DND-41 (cell line): ENCODE measurements at regions not wholly inside any gene's neighbourhood (a gene's known extent, or its start where the extent isn't known, plus 50 kb on each side); places are given as distances from the start of the nearest gene placed in this dataset.

Source experiments
- EZH2 ChIP-seq: IDR thresholded peaks from 3 replicates; pipeline ENCODE4 v1.6.1; 2012; ENCODE audit warnings: borderline replicate concordance, low read depth, mild to moderate bottlenecking, moderate library complexity, low read length, inconsistent platforms; ENCODE audit not compliant: severe bottlenecking
- TF ChIP-seq, protein P1 (sequence below): IDR thresholded peaks from 2 replicates; pipeline ENCODE4 v1.5.1; 2012; ENCODE audit warnings: borderline replicate concordance, low read length, moderate library complexity, mild to moderate bottlenecking; ENCODE audit not compliant: poor library complexity, severe bottlenecking; ENCODE audit errors: extremely low read depth

GRCh38 chr9:18154661-18155060 lies 319.3 kb upstream of the ADAMTSL1 start:
- TF ChIP-seq, protein P1, sequence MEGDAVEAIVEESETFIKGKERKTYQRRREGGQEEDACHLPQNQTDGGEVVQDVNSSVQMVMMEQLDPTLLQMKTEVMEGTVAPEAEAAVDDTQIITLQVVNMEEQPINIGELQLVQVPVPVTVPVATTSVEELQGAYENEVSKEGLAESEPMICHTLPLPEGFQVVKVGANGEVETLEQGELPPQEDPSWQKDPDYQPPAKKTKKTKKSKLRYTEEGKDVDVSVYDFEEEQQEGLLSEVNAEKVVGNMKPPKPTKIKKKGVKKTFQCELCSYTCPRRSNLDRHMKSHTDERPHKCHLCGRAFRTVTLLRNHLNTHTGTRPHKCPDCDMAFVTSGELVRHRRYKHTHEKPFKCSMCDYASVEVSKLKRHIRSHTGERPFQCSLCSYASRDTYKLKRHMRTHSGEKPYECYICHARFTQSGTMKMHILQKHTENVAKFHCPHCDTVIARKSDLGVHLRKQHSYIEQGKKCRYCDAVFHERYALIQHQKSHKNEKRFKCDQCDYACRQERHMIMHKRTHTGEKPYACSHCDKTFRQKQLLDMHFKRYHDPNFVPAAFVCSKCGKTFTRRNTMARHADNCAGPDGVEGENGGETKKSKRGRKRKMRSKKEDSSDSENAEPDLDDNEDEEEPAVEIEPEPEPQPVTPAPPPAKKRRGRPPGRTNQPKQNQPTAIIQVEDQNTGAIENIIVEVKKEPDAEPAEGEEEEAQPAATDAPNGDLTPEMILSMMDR, result no peak
- TF ChIP-seq EZH2, result no peak
